ENCODE measurements at regions not wholly inside any gene's neighbourhood (a gene's known extent, or its start where the extent isn't known, plus 50 kb on each side); places are given as distances from the start of the nearest gene placed in this dataset.

DNA sequence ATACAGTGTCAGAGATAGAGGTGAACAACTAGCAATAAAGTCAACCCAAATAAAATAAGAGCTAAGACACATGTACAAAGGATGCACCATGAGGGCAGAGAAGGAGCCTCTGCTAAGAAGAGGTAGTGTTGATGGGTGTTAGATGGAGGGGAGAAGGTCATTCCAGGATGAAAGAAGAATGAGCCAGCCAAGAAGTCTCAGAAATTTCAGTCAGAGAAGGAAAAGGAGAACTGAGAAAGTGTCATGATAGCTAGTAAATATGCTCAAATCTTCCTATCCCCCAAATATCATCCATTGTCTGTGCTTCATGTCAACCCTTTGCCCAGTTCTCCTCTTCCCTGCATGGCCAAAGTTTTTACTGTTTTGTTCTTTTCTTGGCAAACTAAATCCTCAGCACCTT is 225.2 kb upstream of the BTG1 start:
- no peak for TF ChIP-seq POLR2A (IDR thresholded peaks at IDR 0.05; ENCODE audit: low read depth, low read length)
- TF ChIP-seq TAF1 (IDR thresholded peaks at IDR 0.05; ENCODE audit: borderline replicate concordance, low read depth, low read length): no peak
